IPS DF 6.9 (cell line): ENCODE measurements at regions not wholly inside any gene's neighbourhood (a gene's known extent, or its start where the extent isn't known, plus 50 kb on each side); places are given as distances from the start of the nearest gene placed in this dataset.

ENCODE experiments used
- DNase-seq: peaks from one replicate; pipeline ENCODE4 v3.0.0-alpha.2; 2013; ENCODE audit warnings: low read depth, low spot score
- H3K27ac ChIP-seq: one replicate; pipeline ENCODE4 v1.5.1; 2013; ENCODE audit warnings: low read length, control low read depth
- H3K27me3 ChIP-seq: 2 replicates; pipeline ENCODE4 v1.6.1; 2013; ENCODE audit warnings: mild to moderate bottlenecking, low read length; ENCODE audit not compliant: control insufficient read depth, insufficient read depth
- H3K36me3 ChIP-seq: 2 replicates; pipeline ENCODE4 v1.6.1; 2013; ENCODE audit warnings: low read length; ENCODE audit not compliant: control insufficient read depth, insufficient read depth
- H3K4me1 ChIP-seq: 2 replicates; pipeline ENCODE4 v1.6.1; 2013; ENCODE audit warnings: low read length; ENCODE audit not compliant: control insufficient read depth, insufficient read depth
- H3K4me3 ChIP-seq: 2 replicates; pipeline ENCODE4 v1.5.1; 2013; ENCODE audit warnings: mild to moderate bottlenecking, low read length
- H3K9me3 ChIP-seq: 2 replicates; pipeline ENCODE4 v1.6.1; 2013; ENCODE audit warnings: low read length, inconsistent platforms; ENCODE audit not compliant: control insufficient read depth, insufficient read depth
- WGBS: extraction: QIAGEN DNeasy Blood & Tissue Kit; methylation state at CpG from one replicate; pipeline ENCODE4 v1.1.7; 2013; ENCODE audit warnings: mixed read lengths, missing lambda C conversion rate; ENCODE audit not compliant: insufficient read length, insufficient coverage; 5-methylcytosine and 5-hydroxymethylcytosine counted together

- H3K4me3 ChIP-seq: no peak overlapping the region
- no peak overlapping the region for H3K27ac ChIP-seq
- no peaks in the 10 kb centered on the region for H3K36me3 ChIP-seq
- no peak for DNase-seq
- H3K9me3 ChIP-seq: no peaks in the 10 kb centered on the region
- no peaks in the 10 kb centered on the region for H3K4me1 ChIP-seq
- H3K27me3 ChIP-seq: no peaks in the 10 kb centered on the region
- no CpG with 5 or more reads among the region's 7 CpGs for WGBS
Measured at GRCh38 chr13:107258599-107259187, 690.8 kb upstream of the ARGLU1 start.

DNA sequence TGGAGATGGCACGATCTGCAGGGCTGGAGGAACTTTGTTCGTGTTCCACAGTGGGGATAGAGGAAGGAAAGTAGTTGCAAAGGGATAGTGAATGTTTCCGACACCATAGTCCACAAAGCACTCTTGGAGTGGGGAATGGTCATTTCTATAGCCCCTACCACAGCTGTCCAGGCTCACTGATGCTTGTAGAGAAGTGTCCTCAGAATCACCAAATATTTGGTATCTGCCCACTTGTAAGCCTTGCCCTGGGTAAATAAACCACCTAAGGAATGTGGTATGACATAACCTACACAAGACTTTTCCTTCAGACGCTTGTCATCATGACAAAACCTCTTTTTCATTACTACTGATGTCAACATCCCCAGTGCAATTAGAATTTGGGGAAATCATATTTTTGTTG lies 686.5 kb upstream of the ARGLU1 start:
- Histone ChIP-seq H3K9me3 (no peaks in the 10 kb centered on the region), H3K4me3 (no peak overlapping the region), H3K27me3 (no peaks in the 10 kb centered on the region), H3K36me3 (no peaks in the 10 kb centered on the region), H3K27ac (no peak overlapping the region), H3K4me1 (peaks cover 2% of the 10 kb centered on the region; the same call in 1 of the 2 replicates)
- DNase-seq: no peak
- WGBS: no CpG with 5 or more reads among the region's 4 CpGs

GRCh38 chr13:107252428-107252827 lies 684.5 kb upstream of the ARGLU1 start:
- peaks cover 4% of the 10 kb centered on the region; the same call in 1 of the 2 replicates for H3K4me1 ChIP-seq
- H3K27ac ChIP-seq: no peak overlapping the region
- H3K4me3 ChIP-seq: no peak overlapping the region
- H3K36me3 ChIP-seq: no peaks in the 10 kb centered on the region
- WGBS: no CpG with 5 or more reads among the region's 2 CpGs
- DNase-seq: no peak
- no peaks in the 10 kb centered on the region for H3K9me3 ChIP-seq
- H3K27me3 ChIP-seq: no peaks in the 10 kb centered on the region

DNA sequence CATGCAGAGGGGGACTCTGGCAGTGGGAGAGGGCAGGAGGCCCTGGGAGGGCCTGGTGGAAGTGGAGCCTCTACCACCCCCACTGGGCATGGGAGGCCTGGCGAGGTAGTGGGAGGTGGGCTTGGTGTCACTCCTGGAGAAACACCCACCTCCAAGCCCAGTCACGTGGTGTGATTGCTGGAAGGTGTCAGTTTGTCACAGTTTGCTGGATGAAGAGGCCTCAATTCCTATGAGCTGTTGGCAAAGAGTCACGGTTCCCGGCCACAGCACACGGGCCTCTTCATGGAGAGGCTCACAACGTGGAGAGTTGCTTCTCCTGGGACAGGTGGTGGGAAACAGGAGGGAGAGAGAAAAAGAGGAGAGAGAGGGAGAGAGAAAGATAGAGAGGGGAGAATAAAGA lies 684.1 kb upstream of the ARGLU1 start:
- Histone ChIP-seq H3K9me3 (no peaks in the 10 kb centered on the region), H3K4me3 (no peak overlapping the region), H3K27me3 (no peaks in the 10 kb centered on the region), H3K27ac (no peak overlapping the region), H3K36me3 (no peaks in the 10 kb centered on the region), H3K4me1 (peaks cover 4% of the 10 kb centered on the region; the same call in 1 of the 2 replicates)
- no CpG with 5 or more reads among the region's 6 CpGs for WGBS
- no peak for DNase-seq

DNA sequence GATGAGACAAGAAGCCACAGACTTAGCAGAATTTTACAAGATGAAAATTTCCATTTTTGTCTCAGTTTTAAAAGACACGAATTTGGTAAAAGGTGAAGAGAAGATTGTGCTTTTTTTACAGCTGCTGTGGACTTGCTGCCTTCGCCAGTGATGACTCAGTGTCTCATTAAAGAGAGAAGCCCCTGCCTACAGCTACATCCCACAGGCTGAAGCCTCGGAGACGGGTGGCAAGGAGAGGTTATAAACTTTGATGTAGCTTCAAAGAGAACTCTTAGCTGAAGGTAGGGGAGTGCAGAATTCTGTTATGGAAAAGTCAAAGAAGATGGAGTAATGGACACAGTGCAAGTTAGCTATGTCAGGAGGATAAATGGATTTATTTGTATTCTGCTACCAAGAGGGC lies 683.4 kb upstream of the ARGLU1 start:
- H3K9me3 ChIP-seq: no peaks in the 10 kb centered on the region
- H3K36me3 ChIP-seq: no peaks in the 10 kb centered on the region
- H3K27ac ChIP-seq: no peak overlapping the region
- no peak for DNase-seq
- peaks cover 4% of the 10 kb centered on the region; the same call in 1 of the 2 replicates for H3K4me1 ChIP-seq
- H3K27me3 ChIP-seq: no peaks in the 10 kb centered on the region
- no peak overlapping the region for H3K4me3 ChIP-seq
- WGBS: no CpG with 5 or more reads among the region's 4 CpGs

DNA sequence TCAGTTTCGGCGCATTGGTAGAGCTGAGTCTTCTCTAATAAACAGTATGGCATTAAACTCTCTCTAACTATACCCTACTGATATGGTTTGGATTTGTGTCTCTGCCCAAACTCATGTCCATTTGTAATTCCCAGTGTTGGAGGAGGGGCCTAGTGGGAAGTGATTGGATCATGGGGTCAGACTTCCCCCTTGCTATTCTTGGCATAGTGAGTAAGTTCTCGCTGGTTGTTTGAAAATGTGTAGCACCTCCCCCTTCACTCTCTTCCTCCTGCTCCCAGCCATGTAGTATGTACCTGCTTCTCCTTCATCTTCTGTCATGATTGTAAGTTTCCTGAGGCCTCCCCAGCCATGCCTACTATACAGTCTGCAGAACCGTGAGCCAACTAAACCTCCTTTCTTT lies 682.7 kb upstream of the ARGLU1 start:
- WGBS: no CpG with 5 or more reads among the region's 4 CpGs
- no peak overlapping the region for H3K4me3 ChIP-seq

DNA sequence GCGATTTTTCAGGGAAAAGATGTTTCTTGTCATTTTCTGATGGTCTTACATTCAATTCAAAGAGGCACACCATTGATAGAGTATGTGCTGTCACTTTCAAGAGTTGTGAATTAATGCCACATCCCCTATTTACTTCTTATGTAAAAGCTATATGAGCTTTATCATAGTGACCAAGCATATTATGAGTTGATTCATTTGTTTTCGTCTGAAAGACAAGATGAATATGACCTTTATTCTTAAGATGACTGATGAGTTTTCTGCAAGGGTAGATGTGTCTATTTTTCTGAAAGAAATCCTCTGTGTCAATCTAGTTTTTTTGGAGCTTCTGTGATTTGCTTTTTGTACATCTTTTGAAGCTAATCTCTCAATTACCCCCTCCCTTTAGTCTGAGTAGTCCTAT lies 676.3 kb upstream of the ARGLU1 start:
- Histone ChIP-seq H3K4me1 (peaks cover 2% of the 10 kb centered on the region; the same call in 1 of the 2 replicates), H3K27me3 (no peaks in the 10 kb centered on the region), H3K9me3 (no peaks in the 10 kb centered on the region), H3K27ac (no peak overlapping the region), H3K36me3 (no peaks in the 10 kb centered on the region), H3K4me3 (no peak overlapping the region)
- DNase-seq: no peak
- WGBS: no CpG with 5 or more reads among the region's 2 CpGs

More for the DNA sequence above, 682.7 kb upstream of the ARGLU1 start:
- Histone ChIP-seq H3K36me3 (no peaks in the 10 kb centered on the region), H3K27ac (no peak overlapping the region), H3K4me1 (peaks cover 4% of the 10 kb centered on the region; the same call in 1 of the 2 replicates), H3K9me3 (no peaks in the 10 kb centered on the region), H3K27me3 (no peaks in the 10 kb centered on the region)
- DNase-seq: no peak

GRCh38 chr13:107242138-107242537 lies 674.2 kb upstream of the ARGLU1 start:
- WGBS: no CpG with 5 or more reads among the region's 6 CpGs
- H3K9me3 ChIP-seq: no peaks in the 10 kb centered on the region
- H3K27me3 ChIP-seq: no peaks in the 10 kb centered on the region
- DNase-seq: no peak
- H3K27ac ChIP-seq: no peak overlapping the region
- H3K4me1 ChIP-seq: no peaks in the 10 kb centered on the region
- no peaks in the 10 kb centered on the region for H3K36me3 ChIP-seq
- no peak overlapping the region for H3K4me3 ChIP-seq

DNA sequence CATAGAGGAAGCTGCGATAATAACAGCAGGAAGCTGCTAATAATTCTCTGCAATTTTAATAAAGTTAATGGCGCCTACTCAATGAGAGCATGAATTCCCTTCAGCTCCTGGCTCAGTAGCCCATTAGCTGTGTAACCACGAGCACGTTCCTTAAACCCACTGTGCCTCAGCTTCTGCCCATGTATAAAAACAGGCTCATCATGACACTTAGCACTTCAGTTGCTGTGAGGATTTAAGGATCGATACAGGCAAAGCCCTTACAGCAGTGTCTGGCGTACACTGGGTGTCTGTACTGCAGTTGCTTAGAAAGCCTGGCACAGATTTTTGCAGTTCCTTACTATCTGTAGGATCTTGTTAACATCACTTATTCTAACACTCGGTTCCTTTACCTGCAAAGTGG lies 673.4 kb upstream of the ARGLU1 start:
- Histone ChIP-seq H3K27me3 (no peaks in the 10 kb centered on the region), H3K36me3 (no peaks in the 10 kb centered on the region), H3K9me3 (no peaks in the 10 kb centered on the region), H3K4me1 (no peaks in the 10 kb centered on the region), H3K27ac (no peak overlapping the region), H3K4me3 (no peak overlapping the region)
- WGBS: no CpG with 5 or more reads among the region's 7 CpGs
- no peak for DNase-seq

DNA sequence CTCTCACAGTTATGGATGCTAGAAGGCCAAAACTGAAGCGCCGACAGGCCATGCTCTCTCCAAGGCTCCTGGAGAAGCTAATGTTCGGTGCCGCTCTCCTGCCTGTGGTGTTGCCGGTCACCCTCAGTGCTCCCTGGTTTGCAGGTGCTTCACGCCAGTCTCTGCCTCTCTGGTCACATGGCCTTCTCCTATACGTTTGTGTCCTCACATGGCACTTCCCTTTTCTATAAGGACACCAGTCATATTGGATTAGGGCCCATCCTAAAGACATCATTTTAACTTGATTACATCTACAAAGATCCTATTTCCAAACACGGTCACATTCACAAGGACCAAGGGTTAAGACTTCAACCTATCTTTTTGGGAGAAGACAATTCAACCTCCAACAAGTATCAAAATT lies 671.3 kb upstream of the ARGLU1 start:
- WGBS: no CpG with 5 or more reads among the region's 8 CpGs
- Histone ChIP-seq H3K27me3 (no peaks in the 10 kb centered on the region), H3K36me3 (no peaks in the 10 kb centered on the region), H3K9me3 (no peaks in the 10 kb centered on the region), H3K27ac (no peak overlapping the region), H3K4me1 (no peaks in the 10 kb centered on the region), H3K4me3 (no peak overlapping the region)
- no peak for DNase-seq

- Histone ChIP-seq H3K4me1 (no peaks in the 10 kb centered on the region), H3K9me3 (no peaks in the 10 kb centered on the region), H3K4me3 (no peak overlapping the region), H3K27me3 (no peaks in the 10 kb centered on the region), H3K36me3 (no peaks in the 10 kb centered on the region), H3K27ac (no peak overlapping the region)
- no peak for DNase-seq
- WGBS: no CpG with 5 or more reads among the region's 6 CpGs
Measured at GRCh38 chr13:107238262-107238981, 670.5 kb upstream of the ARGLU1 start.
